ENCODE measurements at regions not wholly inside any gene's neighbourhood (a gene's known extent, or its start where the extent isn't known, plus 50 kb on each side); places are given as distances from the start of the nearest gene placed in this dataset.
"Not testable (repeated sequence)": the region's sequence is repeated elsewhere in the genome, so short reads cannot be mapped to it uniquely, and the experiment has no call there.

DNA sequence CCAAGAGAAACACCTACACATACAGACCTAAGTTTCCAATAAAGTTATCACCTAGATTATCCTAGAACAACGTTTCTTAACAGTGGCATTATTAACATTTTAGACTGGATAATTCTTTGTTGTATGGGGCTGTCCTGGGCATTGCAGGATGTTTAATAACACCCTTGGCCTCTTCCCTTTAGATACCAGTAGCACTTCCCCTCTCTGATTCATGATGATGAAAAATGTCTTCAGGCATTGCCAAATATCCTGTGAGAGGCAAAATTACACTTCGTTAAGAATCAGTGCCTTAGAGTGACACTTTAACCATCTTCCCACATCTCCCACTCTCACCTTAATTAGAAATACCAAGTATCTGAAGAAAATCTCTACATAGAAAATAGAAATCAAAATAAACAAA, 352.6 kb downstream of the CGGBP1 start:
- DNase-seq = no peak

- no peak for DNase-seq
Observed at GRCh38 chr3:87702600-87702999, 356.2 kb downstream of the CGGBP1 start.

DNA sequence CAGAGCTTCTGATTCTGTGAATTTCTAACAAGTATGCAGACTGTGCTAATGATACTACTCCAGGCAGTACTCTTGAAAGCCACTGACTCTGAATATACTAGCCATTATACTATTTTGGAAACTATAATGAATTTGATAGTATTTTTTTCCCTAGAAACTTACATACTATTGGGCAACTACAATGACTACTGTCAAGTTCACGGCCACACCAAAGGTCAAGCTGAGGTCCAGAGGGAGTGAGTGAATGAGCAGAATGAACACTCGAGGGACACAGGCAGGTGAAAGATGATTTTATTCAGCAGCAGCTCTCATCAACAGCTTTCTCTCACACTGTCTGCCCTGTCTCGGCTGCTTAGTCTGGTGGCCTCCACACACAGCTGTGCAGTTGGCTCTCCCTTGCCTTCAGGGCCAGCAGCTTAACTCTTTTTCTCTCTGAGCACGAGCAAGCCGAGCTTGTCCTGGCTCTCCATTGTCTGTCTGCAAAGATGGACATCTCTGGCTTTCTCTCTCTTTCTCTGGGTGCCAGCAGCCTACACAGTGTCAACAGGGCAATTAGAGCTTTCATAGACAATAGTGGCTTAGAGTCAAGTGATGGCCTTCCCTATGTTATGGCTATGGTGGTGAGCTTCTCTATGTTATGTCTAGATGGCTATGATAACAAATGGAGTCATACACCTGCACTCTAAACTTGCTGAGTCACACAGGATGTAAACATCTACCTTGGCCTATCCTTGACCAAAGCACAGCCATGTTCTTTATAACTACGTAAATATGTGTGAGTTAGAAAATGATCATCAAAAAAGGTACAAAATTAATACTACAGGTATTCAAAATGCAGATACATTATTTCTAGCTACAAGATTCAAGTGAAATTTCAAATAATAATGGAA, 362.4 kb downstream of the CGGBP1 start:
- DNase-seq = no peak

DNA sequence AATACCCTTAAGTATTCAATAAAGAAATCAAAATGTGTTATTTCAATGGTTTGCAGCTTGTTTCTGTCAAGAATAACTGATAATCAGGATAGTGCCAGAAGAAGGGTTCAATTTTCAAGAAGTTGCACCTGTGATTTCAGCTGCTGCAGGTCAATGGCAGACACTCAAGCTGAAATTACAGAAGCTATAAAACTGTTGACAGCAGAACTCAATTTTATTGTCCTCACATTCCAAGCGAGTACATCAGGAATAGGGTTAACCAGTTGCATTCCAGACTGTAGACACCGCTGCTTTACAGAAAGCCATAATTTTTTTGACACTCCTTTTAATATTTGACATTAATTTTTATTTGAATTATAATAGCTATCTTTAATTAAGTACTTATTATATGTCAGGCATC, 364.1 kb downstream of the CGGBP1 start:
- DNase-seq = no peak

- no peak for DNase-seq
Observed at GRCh38 chr3:87691109-87691508, 367.7 kb downstream of the CGGBP1 start.

DNA sequence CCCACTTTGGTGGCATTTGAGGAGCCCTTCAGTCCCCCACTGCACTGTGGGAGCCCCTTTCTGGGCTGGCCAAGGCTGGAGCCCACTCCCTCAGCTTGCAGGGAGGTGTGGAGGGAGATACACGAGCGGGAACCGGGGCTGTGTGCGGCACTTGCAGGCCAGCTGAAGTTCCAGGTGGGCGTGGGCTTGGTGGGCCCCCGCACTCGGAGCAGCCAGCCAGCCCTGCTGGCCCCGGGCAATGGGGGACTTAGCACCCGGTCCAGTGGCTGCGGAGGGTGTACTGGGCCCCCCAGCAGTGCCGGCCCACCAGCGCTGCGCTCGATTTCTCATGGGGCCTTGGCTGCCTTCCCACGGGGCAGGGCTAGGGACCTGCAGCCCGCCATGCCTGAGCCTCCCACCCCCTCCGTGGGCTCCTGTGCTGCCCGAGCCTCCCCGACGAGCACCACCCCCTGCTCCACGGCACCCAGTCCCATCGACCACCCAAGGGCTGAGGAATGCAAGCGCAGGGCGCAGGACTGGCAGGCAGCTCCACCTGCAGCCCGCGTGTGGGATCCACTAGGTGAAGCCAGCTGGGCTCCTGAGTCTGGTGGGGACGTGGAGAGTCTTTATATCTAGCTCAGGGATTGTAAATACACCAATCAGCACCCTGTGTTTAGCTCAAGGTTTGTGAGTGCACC, 379.7 kb downstream of the CGGBP1 start:
- not testable (repeated sequence) for DNase-seq

DNA sequence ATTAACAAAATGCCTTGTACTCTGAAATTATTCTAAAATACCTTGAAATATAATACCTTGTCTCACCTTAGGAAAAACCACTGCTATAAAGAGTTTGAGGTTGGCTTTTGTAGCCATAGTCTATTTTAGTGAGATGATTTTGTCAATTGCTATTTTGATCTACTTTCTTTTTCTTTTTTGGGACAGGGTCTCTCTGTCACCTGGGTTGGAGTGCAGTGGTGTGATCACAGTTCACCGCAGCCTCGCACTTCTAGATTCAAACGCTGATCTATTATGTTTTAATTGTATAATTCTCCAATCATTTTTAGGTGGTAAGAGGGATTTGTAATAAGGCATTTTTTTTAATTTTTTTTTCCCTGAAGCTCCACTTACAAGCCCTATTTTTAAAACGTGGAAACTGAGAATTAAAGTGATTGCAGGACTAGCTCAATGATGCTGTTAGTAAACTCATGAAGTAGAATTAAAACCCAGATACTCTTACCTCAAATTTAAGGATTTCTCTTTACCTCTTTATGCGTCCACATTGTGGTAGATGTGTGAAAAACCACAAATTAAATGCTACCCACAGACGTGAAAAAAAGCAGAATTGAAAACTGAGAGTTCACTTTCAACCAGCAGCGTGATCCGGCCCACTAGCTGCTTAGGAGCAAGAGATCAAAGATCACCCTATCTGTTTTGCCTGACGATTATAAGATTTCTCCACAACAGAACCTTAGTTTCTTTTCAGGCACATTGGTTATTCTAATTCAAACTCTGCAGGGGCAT, 384.2 kb downstream of the CGGBP1 start:
- DNase-seq = no peak

GRCh38 chr3:87673132-87673531, 385.7 kb downstream of the CGGBP1 start:
- DNase-seq = no peak

- no peak for DNase-seq
Observed at GRCh38 chr3:87654184-87654583, 377.8 kb upstream of the POU1F1 start.

- DNase-seq = not testable (repeated sequence)
Observed at GRCh38 chr3:87653138-87653537, 376.8 kb upstream of the POU1F1 start.

DNA sequence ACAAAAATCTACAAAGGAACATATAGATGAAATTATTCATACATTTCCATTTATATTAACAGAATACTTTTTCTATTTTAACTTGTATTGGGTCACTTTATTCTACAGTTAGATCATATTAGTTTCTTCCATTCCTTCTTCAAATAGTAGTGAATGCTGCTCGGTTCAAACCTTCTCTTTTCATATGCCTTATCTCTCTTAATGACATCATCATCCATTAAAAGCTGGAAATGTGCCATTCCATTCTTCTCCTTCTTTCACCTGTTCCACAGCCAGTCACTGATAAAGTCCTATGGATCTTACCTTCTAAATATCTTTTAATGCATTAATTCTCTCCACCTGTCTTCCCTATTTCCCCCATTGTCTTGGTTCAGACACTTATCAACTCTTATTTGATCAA, 358.0 kb upstream of the POU1F1 start:
- DNase-seq = no peak

DNA sequence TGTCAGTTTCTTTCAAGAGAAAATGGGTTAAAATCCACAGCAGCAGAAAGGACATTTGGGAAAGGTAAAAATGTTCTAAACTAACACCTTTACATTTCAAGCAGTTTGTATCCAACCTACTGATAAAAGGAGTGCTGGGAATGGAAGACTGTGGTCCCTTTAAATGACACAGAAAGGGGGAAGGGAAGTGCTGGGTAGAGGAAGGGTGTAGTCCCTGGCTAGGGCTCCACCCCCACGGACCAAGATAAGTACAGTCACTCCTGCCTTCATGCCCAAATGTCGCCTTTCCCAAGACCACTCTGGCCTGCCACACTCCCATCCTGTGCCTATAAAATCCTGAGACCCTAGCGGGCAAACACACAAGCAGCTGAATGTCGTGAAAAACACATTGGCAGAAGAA, 350.9 kb upstream of the POU1F1 start:
- no peak for DNase-seq

DNA sequence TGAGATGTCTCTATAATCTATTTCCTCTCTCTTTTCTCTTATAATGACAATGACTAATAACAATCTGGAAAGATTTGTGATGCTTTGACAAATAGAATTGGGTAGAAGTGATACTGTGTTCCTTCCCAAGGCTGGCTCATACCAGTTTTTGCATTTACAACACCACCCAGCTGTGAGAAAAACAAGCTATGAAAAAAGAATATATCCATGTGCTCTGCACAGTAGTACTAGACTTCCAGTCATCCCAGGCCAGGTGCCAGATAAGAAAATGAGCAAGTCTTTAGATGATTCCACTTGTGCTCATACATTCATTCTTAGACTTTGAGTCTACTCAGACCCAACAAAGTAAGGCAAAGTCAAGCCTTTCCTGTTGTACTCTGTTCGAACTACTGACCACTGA, 350.2 kb upstream of the POU1F1 start:
- no peak for DNase-seq

- no peak for DNase-seq
Observed at GRCh38 chr3:87625876-87626275, 349.5 kb upstream of the POU1F1 start.

GRCh38 chr3:87624860-87625259, 348.5 kb upstream of the POU1F1 start:
- no peak for DNase-seq

- DNase-seq = no peak
Observed at GRCh38 chr3:87621667-87622066, 345.3 kb upstream of the POU1F1 start.

GRCh38 chr3:87615506-87615905, 339.1 kb upstream of the POU1F1 start:
- DNase-seq = no peak

GRCh38 chr3:87614998-87615397, 338.6 kb upstream of the POU1F1 start:
- no peak for DNase-seq

DNA sequence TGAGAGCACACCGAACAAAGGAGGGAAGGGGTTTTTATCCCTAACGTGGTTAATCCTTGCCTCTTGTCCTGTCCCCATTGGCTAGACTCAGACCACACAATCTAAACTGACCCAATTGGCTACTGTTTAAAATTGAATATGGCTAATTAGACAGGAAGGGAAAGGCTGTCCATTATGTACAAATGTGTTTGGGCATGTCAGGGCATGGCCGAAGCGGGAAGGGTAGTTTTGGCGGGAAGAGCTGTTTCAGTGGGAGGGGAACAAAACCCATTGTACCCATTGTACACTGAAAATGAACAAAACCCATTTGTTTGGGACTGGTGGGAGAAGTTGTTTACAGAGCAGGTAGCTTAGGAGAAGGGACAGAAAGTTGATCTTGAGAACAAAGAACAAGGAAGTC, 330.9 kb upstream of the POU1F1 start:
- DNase-seq = no peak

DNA sequence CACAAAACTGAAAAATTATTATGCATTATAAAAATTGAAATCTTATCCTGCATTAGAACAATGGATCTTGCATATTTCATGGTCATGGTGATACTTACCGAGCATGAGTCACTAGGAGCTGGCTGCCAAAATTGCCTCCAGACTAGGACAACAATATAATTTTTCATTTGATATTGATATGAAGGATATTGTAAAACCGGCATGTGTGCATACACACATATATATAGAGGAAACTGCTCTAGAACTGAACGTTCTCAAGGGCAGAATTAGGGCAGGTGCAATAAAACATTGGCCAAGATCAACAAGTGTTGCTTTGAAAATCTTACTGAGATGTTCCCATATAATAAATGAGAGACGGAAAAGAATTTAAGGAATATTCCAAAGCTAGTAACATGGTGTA, 319.4 kb upstream of the POU1F1 start:
- no peak for DNase-seq

- no peak for DNase-seq
Observed at GRCh38 chr3:87581240-87581639, 304.9 kb upstream of the POU1F1 start.

- no peak for DNase-seq
Observed at GRCh38 chr3:87576752-87577151, 300.4 kb upstream of the POU1F1 start.

- DNase-seq = no peak
Observed at GRCh38 chr3:87575550-87575949, 299.2 kb upstream of the POU1F1 start.

GRCh38 chr3:87568331-87568730, 291.9 kb upstream of the POU1F1 start:
- no peak for DNase-seq

All from CD4-positive, alpha-beta T cell treated with Interleukin-21 for 1 hour (primary cell).